ENCODE measurements at regions not wholly inside any gene's neighbourhood (a gene's known extent, or its start where the extent isn't known, plus 50 kb on each side); places are given as distances from the start of the nearest gene placed in this dataset.

DNA sequence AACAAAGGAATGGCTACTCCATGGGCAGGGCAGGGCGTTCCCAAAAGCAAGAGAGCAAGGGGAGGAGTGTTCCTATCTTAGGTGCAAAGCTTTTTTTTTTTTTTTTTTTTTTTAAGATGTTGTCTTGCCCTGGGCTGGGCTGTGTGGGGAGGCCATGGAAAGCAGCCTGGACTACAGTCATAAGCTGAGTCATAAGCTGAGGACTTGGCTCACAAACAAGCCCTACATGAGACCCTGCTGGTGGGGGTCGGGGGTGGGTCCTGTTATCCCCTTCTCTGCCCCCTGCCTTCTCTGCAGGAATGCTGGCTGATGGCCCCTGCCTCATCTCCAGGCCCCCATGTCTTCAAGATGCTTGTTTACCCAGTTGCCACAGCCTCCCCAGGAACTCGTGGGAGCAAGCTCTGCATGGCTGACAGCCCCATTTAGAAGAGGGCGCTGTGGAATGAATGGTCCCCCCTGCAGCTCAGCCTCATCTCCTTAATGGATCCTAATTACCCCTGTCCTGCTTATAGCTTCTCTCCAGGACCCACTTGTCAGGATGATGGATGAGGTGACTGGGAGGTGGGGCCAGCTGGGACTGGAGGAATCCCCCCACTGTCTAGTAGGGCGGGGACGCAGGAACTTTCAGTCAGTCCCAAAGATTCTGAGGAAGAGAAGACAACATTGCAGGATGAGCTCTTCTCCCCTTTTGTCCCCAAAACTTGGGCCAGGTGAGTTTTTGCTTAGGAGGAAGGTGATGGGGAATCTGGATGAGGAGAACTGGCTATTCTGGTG, 340.8 kb upstream of the PODXL start:
- TF ChIP-seq CTCF (IDR thresholded peaks at IDR 0.05) (no peak), POLR2A (IDR thresholded peaks at IDR 0.05) (no peak)
